Spleen (tissue), 7 donors: ENCODE measurements at regions not wholly inside any gene's neighbourhood (a gene's known extent, or its start where the extent isn't known, plus 50 kb on each side); places are given as distances from the start of the nearest gene placed in this dataset.

Experiments
- CTCF ChIP-seq, 11 experiments: fragments of 200-600 bp in 7 of 11; fragments of 450-650 bp in 4 of 11; sonication (generic) in 4 of 11; IDR thresholded peaks in 8 of 11; conservative IDR thresholded peaks in 3 of 11; 1 replicate in 7 of 11; 2 replicates in 4 of 11; pipeline versions ENCODE4 v1.4.0 to v1.8.0; 2016 to 2021; ENCODE audit warnings: antibody characterized with exemption in 11 of 11, inconsistent platforms in 4 of 11, mild to moderate bottlenecking in 1 of 11
- POLR2AphosphoS5 ChIP-seq, 3 donors: sonication (generic); formaldehyde crosslinking; IDR thresholded peaks; one replicate each; pipeline ENCODE4 v1.5.1; 2017; ENCODE audit warnings: antibody characterized with exemption in 3 of 3
- donor health status: DM: no; HTN: no; CAD: no; lungs with moderate emphysema.
- donor health status: DM: no; HTN: no; CAD: no.
- donor health status: DM: no; HTN: no; CAD: no.

GRCh38 chr9:26539867-26540493 is 352.6 kb downstream of the CAAP1 start:
- TF ChIP-seq CTCF (IDR thresholded peaks at IDR 0.05 in 8 of 11, conservative IDR thresholded peaks at IDR 0.05 in 3 of 11), result no peak
- no peak for TF ChIP-seq POLR2AphosphoS5 (IDR thresholded peaks at IDR 0.05)
